ENCODE measurements at regions not wholly inside any gene's neighbourhood (a gene's known extent, or its start where the extent isn't known, plus 50 kb on each side); places are given as distances from the start of the nearest gene placed in this dataset.

GRCh38 chr21:20942523-20942922 lies 55.7 kb upstream of the NCAM2 start:
- H3K27me3 ChIP-seq (ENCODE audit: control insufficient read depth, insufficient read depth, low read length), result no peaks in the 10 kb centered on the region
- no peak overlapping the region for H3K27ac ChIP-seq (ENCODE audit: low read length)
- H3K4me1 ChIP-seq (ENCODE audit: control insufficient read depth, insufficient read depth, low read length), result no peaks in the 10 kb centered on the region
- TF ChIP-seq SIN3A (IDR thresholded peaks at IDR 0.05; ENCODE audit: borderline replicate concordance, insufficient read depth, low read depth, low read length) (no peak), REST (IDR thresholded peaks at IDR 0.05; ENCODE audit: insufficient read depth in 1 of 2, low read depth in 2 of 2, low read length in 1 of 2) (no peak), POLR2AphosphoS5 (IDR thresholded peaks at IDR 0.05; ENCODE audit: low read depth, low read length) (no peak), TCF7L2 (IDR thresholded peaks at IDR 0.05; ENCODE audit: low read depth, low read length) (no peak), CTCF (IDR thresholded peaks at IDR 0.05) (no peak)
- ATAC-seq (no peak), DNase-seq (ENCODE audit: low read depth, low spot score) (no peak)
- in situ Hi-C loops (cut with HindIII; ENCODE audit: low pct_unique_long_range_greater_than_20kb, low sequenced_read_pairs) (no loop called here), intact Hi-C loops (cut with micrococcal nuclease; ENCODE audit: unreplicated experiment) (no loop called here)
- BruUV-seq (replicated peaks), result no TSS peak
- no peaks in the 10 kb centered on the region for H3K36me3 ChIP-seq (ENCODE audit: control insufficient read depth, insufficient read depth, low read length)
- ChIA-PET CTCF (no interaction called here), POLR2A (no interaction called here)
- H3K4me3 ChIP-seq (ENCODE audit: low read depth in 2 of 2, low read length in 2 of 2), result no peak overlapping the region
- H3K9me3 ChIP-seq (ENCODE audit: control insufficient read depth, insufficient read depth, low read depth, low read length), result no peaks in the 10 kb centered on the region

- DNase-seq (ENCODE audit: low read depth, low spot score), result no peak
- intact Hi-C loops (cut with micrococcal nuclease; ENCODE audit: unreplicated experiment) (no loop called here), in situ Hi-C loops (cut with HindIII; ENCODE audit: low pct_unique_long_range_greater_than_20kb, low sequenced_read_pairs) (no loop called here)
- ChIA-PET POLR2A (no interaction called here), CTCF (no interaction called here)
- no peak overlapping the region for H3K4me3 ChIP-seq (ENCODE audit: low read depth in 2 of 2, low read length in 2 of 2)
- no peaks in the 10 kb centered on the region for H3K4me1 ChIP-seq (ENCODE audit: control insufficient read depth, insufficient read depth, low read length)
- TF ChIP-seq CTCF (IDR thresholded peaks at IDR 0.05) (no peak), TCF7L2 (IDR thresholded peaks at IDR 0.05; ENCODE audit: low read depth, low read length) (no peak), POLR2AphosphoS5 (IDR thresholded peaks at IDR 0.05; ENCODE audit: low read depth, low read length) (no peak), SIN3A (IDR thresholded peaks at IDR 0.05; ENCODE audit: borderline replicate concordance, insufficient read depth, low read depth, low read length) (no peak), REST (IDR thresholded peaks at IDR 0.05; ENCODE audit: insufficient read depth in 1 of 2, low read depth in 2 of 2, low read length in 1 of 2) (no peak)
- no peaks in the 10 kb centered on the region for H3K36me3 ChIP-seq (ENCODE audit: control insufficient read depth, insufficient read depth, low read length)
- ATAC-seq, result no peak
- H3K27me3 ChIP-seq (ENCODE audit: control insufficient read depth, insufficient read depth, low read length), result no peaks in the 10 kb centered on the region
- BruUV-seq (replicated peaks), result no TSS peak
- no peak overlapping the region for H3K27ac ChIP-seq (ENCODE audit: low read length)
- H3K9me3 ChIP-seq (ENCODE audit: control insufficient read depth, insufficient read depth, low read depth, low read length), result no peaks in the 10 kb centered on the region
Measured at GRCh38 chr21:20943561-20943997, 54.6 kb upstream of the NCAM2 start.
